Neuronal stem cell (in vitro differentiated cells): ENCODE measurements at regions not wholly inside any gene's neighbourhood (a gene's known extent, or its start where the extent isn't known, plus 50 kb on each side); places are given as distances from the start of the nearest gene placed in this dataset.
"Not testable (repeated sequence)": the region's sequence is repeated elsewhere in the genome, so short reads cannot be mapped to it uniquely, and the experiment has no call there.

Source experiments
- DNase-seq: peaks from one replicate; pipeline ENCODE4 v3.0.0-alpha.2; 2013; ENCODE audit warnings: low spot score
- H2AFZ ChIP-seq: one replicate; pipeline ENCODE4 v1.6.1; 2013; ENCODE audit warnings: mild to moderate bottlenecking, low read length, inconsistent platforms
- H2AK5ac ChIP-seq: 2 replicates; pipeline ENCODE4 v1.6.1; 2013; ENCODE audit warnings: low read depth, mild to moderate bottlenecking, inconsistent platforms, low read length, moderate library complexity, mixed read lengths
- H2BK120ac ChIP-seq: 2 replicates; pipeline ENCODE4 v1.6.1; 2013; ENCODE audit warnings: low read depth, mild to moderate bottlenecking, inconsistent platforms, low read length, moderate library complexity, mixed read lengths
- H2BK12ac ChIP-seq: one replicate; pipeline ENCODE4 v1.6.1; 2013; ENCODE audit warnings: low read length, inconsistent platforms
- H2BK15ac ChIP-seq: 2 replicates; pipeline ENCODE4 v1.6.1; 2013; ENCODE audit warnings: mild to moderate bottlenecking, low read length, inconsistent platforms, mixed read lengths
- H2BK5ac ChIP-seq: one replicate; pipeline ENCODE4 v1.6.1; 2013; ENCODE audit warnings: inconsistent platforms, mild to moderate bottlenecking, low read length, moderate library complexity
- H3K14ac ChIP-seq: one replicate; pipeline ENCODE4 v1.6.1; 2013; ENCODE audit warnings: low read length, inconsistent platforms
- H3K18ac ChIP-seq: 2 replicates; pipeline ENCODE4 v1.6.1; 2013; ENCODE audit warnings: low read length, inconsistent platforms
- H3K23ac ChIP-seq: 2 replicates; pipeline ENCODE4 v1.6.1; 2013; ENCODE audit warnings: low read depth, mild to moderate bottlenecking, mixed read lengths, low read length, inconsistent platforms; ENCODE audit not compliant: poor library complexity
- H3K27ac ChIP-seq: replicated peaks from 3 replicates; pipeline ENCODE4 v1.5.1; 2013; ENCODE audit warnings: low read length, inconsistent platforms
- H3K27me3 ChIP-seq, 3 experiments: 2 replicates each; pipeline ENCODE4 v1.6.1; 2013; ENCODE audit warnings: low read length in 3 of 3, mild to moderate bottlenecking in 2 of 3, inconsistent platforms in 1 of 3, low read depth in 1 of 3, mixed read lengths in 1 of 3, moderate library complexity in 1 of 3; ENCODE audit not compliant: control insufficient read depth in 3 of 3, insufficient read depth in 3 of 3
- H3K36me3 ChIP-seq, 2 donors: replicated peaks in 1 of 2; 2 replicates each; pipeline ENCODE4 v1.6.1; 2013; ENCODE audit warnings: low read length in 2 of 2; ENCODE audit not compliant: control insufficient read depth in 2 of 2, insufficient read depth in 2 of 2
- H3K4ac ChIP-seq: 2 replicates; pipeline ENCODE4 v1.6.1; 2013; ENCODE audit warnings: inconsistent platforms, mild to moderate bottlenecking, low read length, moderate library complexity
- H3K4me1 ChIP-seq, 2 donors: 1 replicate in 1 of 2; 2 replicates in 1 of 2; pipeline ENCODE4 v1.6.1; 2013; ENCODE audit warnings: low read length in 2 of 2, low read depth in 1 of 2; ENCODE audit not compliant: control insufficient read depth in 2 of 2, insufficient read depth in 1 of 2
- H3K4me2 ChIP-seq: one replicate; pipeline ENCODE4 v1.6.1; 2013; ENCODE audit warnings: mild to moderate bottlenecking, low read length, inconsistent platforms; ENCODE audit not compliant: insufficient read depth, poor library complexity, severe bottlenecking
- H3K4me3 ChIP-seq, 2 donors: 2 replicates each; pipeline ENCODE4 v1.5.1; 2013; ENCODE audit warnings: low read length in 2 of 2, mild to moderate bottlenecking in 2 of 2, inconsistent platforms in 1 of 2, moderate library complexity in 1 of 2
- H3K79me1 ChIP-seq: one replicate; pipeline ENCODE4 v1.6.1; 2013; ENCODE audit warnings: low read depth, mild to moderate bottlenecking, inconsistent platforms, low read length, moderate library complexity
- H3K9ac ChIP-seq: one replicate; pipeline ENCODE4 v1.6.1; 2013; ENCODE audit warnings: mild to moderate bottlenecking, low read depth, low read length, inconsistent platforms; ENCODE audit not compliant: poor library complexity
- H3K9me3 ChIP-seq, 2 donors: replicated peaks in 1 of 2; 2 replicates each; pipeline versions ENCODE3 to v1.6.1; 2013; ENCODE audit warnings: low read length in 2 of 2, mild to moderate bottlenecking in 2 of 2, inconsistent platforms in 1 of 2, low read depth in 1 of 2, mixed read lengths in 1 of 2, moderate library complexity in 1 of 2; ENCODE audit not compliant: control insufficient read depth in 2 of 2, insufficient read depth in 1 of 2
- H4K8ac ChIP-seq: one replicate; pipeline ENCODE4 v1.6.1; 2013; ENCODE audit warnings: low read depth, mild to moderate bottlenecking, inconsistent platforms, low read length, moderate library complexity
- H4K91ac ChIP-seq: one replicate; pipeline ENCODE4 v1.6.1; 2013; ENCODE audit warnings: low read length, low read depth, mild to moderate bottlenecking, inconsistent platforms; ENCODE audit not compliant: poor library complexity
- WGBS, 2 donors: extraction: QIAGEN DNeasy Blood & Tissue Kit; methylation state at CpG; one replicate each; pipeline ENCODE4 v1.1.7; 2013; ENCODE audit warnings: missing lambda C conversion rate in 2 of 2, mixed read lengths in 1 of 2; ENCODE audit not compliant: insufficient read length in 2 of 2, insufficient replicate concordance in 1 of 2; ENCODE audit errors: extremely low coverage in 2 of 2; 5-methylcytosine and 5-hydroxymethylcytosine counted together

GRCh38 chr3:173194868-173195267 lies 53.8 kb upstream of the SPATA16 start:
- no CpG with 5 or more reads among the region's 2 CpGs for WGBS, 2 donors
- H4K8ac ChIP-seq, H3K14ac ChIP-seq, H2AK5ac ChIP-seq, H3K27me3 ChIP-seq, H2BK120ac ChIP-seq, H2BK15ac ChIP-seq, H2BK12ac ChIP-seq, H3K27ac ChIP-seq, H3K23ac ChIP-seq, H3K9ac ChIP-seq, H3K18ac ChIP-seq, H3K4me3 ChIP-seq, H3K79me1 ChIP-seq, DNase-seq, H3K36me3 ChIP-seq, H2AFZ ChIP-seq, H3K4me2 ChIP-seq, H3K9me3 ChIP-seq, H4K91ac ChIP-seq, H3K4me1 ChIP-seq, H2BK5ac ChIP-seq, H3K4ac ChIP-seq: not testable (repeated sequence)

GRCh38 chr3:173191611-173192010 lies 50.6 kb upstream of the SPATA16 start:
- Histone ChIP-seq H3K9ac (no peak overlapping the region), H3K23ac (no peak overlapping the region), H2AK5ac (no peak overlapping the region), H3K36me3 (no peaks in the 10 kb centered on the region), H3K27ac (no peak overlapping the region), H3K4ac (no peak overlapping the region), H3K4me3 (no peak overlapping the region), H2BK12ac (no peak overlapping the region), H4K8ac (no peak overlapping the region), H3K79me1 (no peaks in the 10 kb centered on the region), H3K27me3 (no peaks in the 10 kb centered on the region), H2BK15ac (no peak overlapping the region), H4K91ac (no peak overlapping the region), H3K9me3 (peaks cover 7 to 10% of the 10 kb centered on the region in 2 donors), H3K14ac (no peak overlapping the region), H3K4me1 (peaks cover 4 to 8% of the 10 kb centered on the region in 2 donors), H3K4me2 (no peak overlapping the region), H2AFZ (no peak overlapping the region), H2BK120ac (no peak overlapping the region), H3K18ac (no peak overlapping the region), H2BK5ac (no peak overlapping the region)
- WGBS, 2 donors: no CpG with 5 or more reads among the region's 1 CpG
- no peak for DNase-seq
